NCI-H1048 (cell line): ENCODE measurements at regions not wholly inside any gene's neighbourhood (a gene's known extent, or its start where the extent isn't known, plus 50 kb on each side); places are given as distances from the start of the nearest gene placed in this dataset.
"Not testable (repeated sequence)": the region's sequence is repeated elsewhere in the genome, so short reads cannot be mapped to it uniquely, and the experiment has no call there.

ENCODE experiments used
- DNase-seq: peaks from one replicate; lab custom pipeline; 2025; lab: John Stamatoyannopoulos, UW

- DNase-seq: no peak
These were observed 56.3 kb upstream of the SPEF2 start for GRCh38 chr5:35561396-35561795.

- no peak for DNase-seq
These were observed 59.9 kb upstream of the SPEF2 start for GRCh38 chr5:35557748-35558147.

- no peak for DNase-seq
These were observed 60.5 kb upstream of the SPEF2 start for GRCh38 chr5:35557199-35557598.

- DNase-seq: no peak
These were observed 63.6 kb upstream of the SPEF2 start for GRCh38 chr5:35554016-35554415.

GRCh38 chr5:35545190-35545589 is 72.5 kb upstream of the SPEF2 start:
- DNase-seq: no peak

- no peak for DNase-seq
These were observed 74.3 kb upstream of the SPEF2 start for GRCh38 chr5:35543408-35543807.

- no peak for DNase-seq
These were observed 77.7 kb upstream of the SPEF2 start for GRCh38 chr5:35540002-35540401.

GRCh38 chr5:35538198-35538931 is 79.3 kb upstream of the SPEF2 start:
- DNase-seq: no peak

- DNase-seq: no peak
These were observed 84.5 kb upstream of the SPEF2 start for GRCh38 chr5:35533156-35533555.

- DNase-seq: not testable (repeated sequence)
These were observed 86.1 kb upstream of the SPEF2 start for GRCh38 chr5:35531553-35531952.

- no peak for DNase-seq
These were observed 99.6 kb upstream of the SPEF2 start for GRCh38 chr5:35518104-35518503.

- no peak for DNase-seq
These were observed 101.4 kb upstream of the SPEF2 start for GRCh38 chr5:35516271-35516670.

GRCh38 chr5:35513612-35514011 is 104.1 kb upstream of the SPEF2 start:
- DNase-seq: no peak

- no peak for DNase-seq
These were observed 115.5 kb upstream of the SPEF2 start for GRCh38 chr5:35502206-35502605.

- DNase-seq: no peak
These were observed 128.9 kb upstream of the SPEF2 start for GRCh38 chr5:35488791-35489190.

GRCh38 chr5:35488055-35488454 is 129.6 kb upstream of the SPEF2 start:
- no peak for DNase-seq

GRCh38 chr5:35487233-35488025 is 130.2 kb upstream of the SPEF2 start:
- DNase-seq: no peak

- no peak for DNase-seq
These were observed 132.2 kb upstream of the SPEF2 start for GRCh38 chr5:35485487-35485886.

GRCh38 chr5:35484241-35484640 is 133.4 kb upstream of the SPEF2 start:
- no peak for DNase-seq

GRCh38 chr5:35483780-35484179 is 133.9 kb upstream of the SPEF2 start:
- DNase-seq: no peak

- DNase-seq: no peak
These were observed 134.5 kb upstream of the SPEF2 start for GRCh38 chr5:35483191-35483590.

GRCh38 chr5:35482167-35482755 is 135.4 kb upstream of the SPEF2 start:
- no peak for DNase-seq
